ENCODE measurements at regions not wholly inside any gene's neighbourhood (a gene's known extent, or its start where the extent isn't known, plus 50 kb on each side); places are given as distances from the start of the nearest gene placed in this dataset.

GRCh38 chr12:84696281-84696680, 216.3 kb downstream of the SLC6A15 start:
- H3K4me3 ChIP-seq (replicated peaks; ENCODE audit: low read depth, low read length) = no peak overlapping the region
- DNase-seq (ENCODE audit: low read depth) = no peak

GRCh38 chr12:84694116-84694515, 218.5 kb downstream of the SLC6A15 start:
- no peak for DNase-seq (ENCODE audit: low read depth)
- no peak for TF ChIP-seq CTCF (IDR thresholded peaks at IDR 0.05; ENCODE audit: low read length, missing control alignments)
- H3K4me3 ChIP-seq (replicated peaks; ENCODE audit: low read depth, low read length) = no peak overlapping the region

More at GRCh38 chr12:84696281-84696680, 216.3 kb downstream of the SLC6A15 start:
- no peak for TF ChIP-seq CTCF (IDR thresholded peaks at IDR 0.05; ENCODE audit: low read length, missing control alignments)

GRCh38 chr12:84692071-84692470, 220.5 kb downstream of the SLC6A15 start:
- no peak for DNase-seq (ENCODE audit: low read depth)
- TF ChIP-seq CTCF (IDR thresholded peaks at IDR 0.05; ENCODE audit: low read length, missing control alignments) = no peak
- H3K4me3 ChIP-seq (replicated peaks; ENCODE audit: low read depth, low read length) = no peak overlapping the region

GRCh38 chr12:84691266-84691665, 221.3 kb downstream of the SLC6A15 start:
- no peak for DNase-seq (ENCODE audit: low read depth)
- no peak overlapping the region for H3K4me3 ChIP-seq (replicated peaks; ENCODE audit: low read depth, low read length)
- no peak for TF ChIP-seq CTCF (IDR thresholded peaks at IDR 0.05; ENCODE audit: low read length, missing control alignments)

- H3K4me3 ChIP-seq (replicated peaks; ENCODE audit: low read depth, low read length) = no peak overlapping the region
- DNase-seq (ENCODE audit: low read depth) = no peak
- TF ChIP-seq CTCF (IDR thresholded peaks at IDR 0.05; ENCODE audit: low read length, missing control alignments) = no peak
Measured at GRCh38 chr12:84689638-84690037, 223.0 kb downstream of the SLC6A15 start.

GRCh38 chr12:84685379-84685778, 227.2 kb downstream of the SLC6A15 start:
- no peak for DNase-seq (ENCODE audit: low read depth)
- TF ChIP-seq CTCF (IDR thresholded peaks at IDR 0.05; ENCODE audit: low read length, missing control alignments) = no peak
- H3K4me3 ChIP-seq (replicated peaks; ENCODE audit: low read depth, low read length) = no peak overlapping the region

GRCh38 chr12:84676787-84677186, 235.8 kb downstream of the SLC6A15 start:
- no peak for TF ChIP-seq CTCF (IDR thresholded peaks at IDR 0.05; ENCODE audit: low read length, missing control alignments)
- H3K4me3 ChIP-seq (replicated peaks; ENCODE audit: low read depth, low read length) = no peak overlapping the region
- DNase-seq (ENCODE audit: low read depth) = no peak
